GM12875 (cell line): ENCODE measurements at regions not wholly inside any gene's neighbourhood (a gene's known extent, or its start where the extent isn't known, plus 50 kb on each side); places are given as distances from the start of the nearest gene placed in this dataset.

ENCODE experiments used
- H3K4me3 ChIP-seq: one replicate; pipeline ENCODE4 v1.5.1; 2011; ENCODE audit warnings: low read depth, low read length, control low read depth
- TF ChIP-seq, protein P1 (sequence below): IDR thresholded peaks from 2 replicates; pipeline ENCODE4 v1.5.1; 2011; ENCODE audit warnings: low read depth, mild to moderate bottlenecking, control low read depth, inconsistent platforms, low read length, moderate library complexity, borderline replicate concordance; ENCODE audit not compliant: insufficient read depth

DNA sequence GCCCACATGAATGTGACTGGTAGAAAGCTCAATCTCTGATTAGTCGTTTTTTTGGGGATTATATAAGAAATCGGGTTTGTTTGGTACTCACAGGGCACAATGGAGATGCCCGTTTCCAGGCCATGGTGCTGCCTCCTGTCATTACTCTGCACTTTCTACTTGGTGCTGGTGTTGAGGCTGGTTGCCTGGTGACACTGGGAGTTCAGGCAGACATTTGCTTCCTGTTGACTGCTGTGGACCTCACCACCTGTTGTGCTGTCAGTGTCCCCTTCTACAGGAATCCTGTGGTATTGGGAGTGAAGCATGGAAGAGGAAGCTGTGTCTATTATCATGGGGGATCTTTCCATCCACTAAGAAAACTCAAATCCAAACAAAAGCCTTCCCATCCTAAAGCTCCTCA lies 227.2 kb upstream of the TBL1XR1 start:
- TF ChIP-seq, protein P1, sequence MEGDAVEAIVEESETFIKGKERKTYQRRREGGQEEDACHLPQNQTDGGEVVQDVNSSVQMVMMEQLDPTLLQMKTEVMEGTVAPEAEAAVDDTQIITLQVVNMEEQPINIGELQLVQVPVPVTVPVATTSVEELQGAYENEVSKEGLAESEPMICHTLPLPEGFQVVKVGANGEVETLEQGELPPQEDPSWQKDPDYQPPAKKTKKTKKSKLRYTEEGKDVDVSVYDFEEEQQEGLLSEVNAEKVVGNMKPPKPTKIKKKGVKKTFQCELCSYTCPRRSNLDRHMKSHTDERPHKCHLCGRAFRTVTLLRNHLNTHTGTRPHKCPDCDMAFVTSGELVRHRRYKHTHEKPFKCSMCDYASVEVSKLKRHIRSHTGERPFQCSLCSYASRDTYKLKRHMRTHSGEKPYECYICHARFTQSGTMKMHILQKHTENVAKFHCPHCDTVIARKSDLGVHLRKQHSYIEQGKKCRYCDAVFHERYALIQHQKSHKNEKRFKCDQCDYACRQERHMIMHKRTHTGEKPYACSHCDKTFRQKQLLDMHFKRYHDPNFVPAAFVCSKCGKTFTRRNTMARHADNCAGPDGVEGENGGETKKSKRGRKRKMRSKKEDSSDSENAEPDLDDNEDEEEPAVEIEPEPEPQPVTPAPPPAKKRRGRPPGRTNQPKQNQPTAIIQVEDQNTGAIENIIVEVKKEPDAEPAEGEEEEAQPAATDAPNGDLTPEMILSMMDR: no peak
- H3K4me3 ChIP-seq: no peak overlapping the region

DNA sequence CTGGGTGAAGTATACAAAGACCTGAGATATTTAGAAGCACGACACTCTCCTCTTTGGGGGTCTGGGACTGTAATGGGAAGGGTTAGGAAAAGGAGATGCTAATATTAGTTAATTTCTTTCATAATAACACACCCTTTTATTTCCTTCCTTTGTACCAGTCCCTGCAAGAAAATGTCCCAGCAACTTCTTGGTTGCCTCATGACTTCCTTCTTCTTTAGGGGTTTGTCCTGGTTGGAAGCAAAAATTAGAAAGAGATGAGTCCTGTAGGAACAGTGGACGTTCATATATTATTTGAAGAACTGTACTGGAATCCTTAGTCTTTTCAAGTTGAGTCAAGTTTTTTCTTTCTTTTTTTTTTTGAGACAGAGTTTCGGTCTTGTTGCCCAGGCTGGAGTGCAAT lies 227.8 kb upstream of the TBL1XR1 start:
- no peak overlapping the region for H3K4me3 ChIP-seq
- TF ChIP-seq, protein P1: no peak

DNA sequence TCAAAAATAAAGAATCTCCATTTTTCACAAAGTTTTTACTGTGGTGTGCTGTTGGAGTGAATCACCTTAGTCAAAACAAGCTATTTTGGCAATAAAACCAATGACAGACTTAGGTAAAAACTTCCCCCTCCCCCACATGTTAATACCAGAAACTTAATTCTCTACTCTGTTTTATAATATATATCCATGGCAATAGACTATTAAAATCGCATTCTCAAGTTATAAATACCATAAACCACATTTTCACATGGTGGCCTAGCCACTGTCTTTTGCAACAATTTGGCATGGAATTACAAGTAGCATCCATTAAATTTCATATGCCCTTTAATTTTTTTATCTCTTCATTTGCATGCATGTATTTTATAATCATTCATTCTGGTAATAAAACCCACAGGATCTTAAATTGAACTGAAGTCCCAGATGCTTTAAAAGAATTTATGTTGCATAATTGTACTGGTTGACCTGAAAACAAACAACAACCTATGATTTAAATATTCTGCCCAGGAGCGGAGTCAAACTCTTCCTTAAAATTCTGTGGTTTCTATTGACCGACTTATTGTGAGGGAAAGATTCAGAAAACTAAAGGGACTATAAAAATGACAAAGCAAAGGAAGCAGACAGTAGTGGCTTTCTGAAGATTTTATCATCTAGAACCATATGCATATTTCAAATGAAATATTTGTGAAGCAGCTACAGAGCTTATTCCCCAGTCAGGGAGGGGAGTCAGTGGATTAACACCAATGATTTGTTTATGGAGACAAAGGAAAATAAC lies 229.0 kb upstream of the TBL1XR1 start:
- TF ChIP-seq, protein P1: no peak
- no peak overlapping the region for H3K4me3 ChIP-seq

DNA sequence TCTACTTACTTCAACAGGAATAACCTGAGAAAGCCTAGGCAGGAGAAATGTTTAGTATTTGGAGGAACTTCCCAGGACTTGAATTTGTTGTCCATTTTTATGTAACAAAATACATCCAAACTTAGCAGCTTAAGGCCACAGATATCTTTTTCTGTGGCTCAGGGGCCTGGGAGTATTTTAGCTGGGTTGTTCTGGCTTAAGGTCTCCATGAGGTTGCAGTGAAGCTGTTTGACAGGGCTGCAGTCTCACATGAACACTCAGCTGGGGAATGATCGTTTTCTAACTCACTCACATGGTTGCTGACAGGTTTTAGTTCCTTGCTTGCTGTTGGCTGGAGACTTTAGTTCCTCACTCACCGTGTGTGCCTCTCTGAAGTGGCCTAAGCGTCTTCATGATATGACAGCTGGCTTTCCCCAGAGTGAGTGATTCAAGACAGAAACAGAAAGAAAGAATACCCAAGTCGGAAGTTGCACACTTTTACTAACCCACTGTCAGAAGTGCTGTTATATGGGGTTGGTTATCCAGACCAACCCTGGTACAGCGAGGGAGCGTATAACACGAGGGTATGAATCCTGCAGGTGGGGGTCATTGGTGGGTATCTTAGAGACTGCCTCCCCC lies 229.7 kb upstream of the TBL1XR1 start:
- no peak overlapping the region for H3K4me3 ChIP-seq
- TF ChIP-seq, protein P1: no peak

DNA sequence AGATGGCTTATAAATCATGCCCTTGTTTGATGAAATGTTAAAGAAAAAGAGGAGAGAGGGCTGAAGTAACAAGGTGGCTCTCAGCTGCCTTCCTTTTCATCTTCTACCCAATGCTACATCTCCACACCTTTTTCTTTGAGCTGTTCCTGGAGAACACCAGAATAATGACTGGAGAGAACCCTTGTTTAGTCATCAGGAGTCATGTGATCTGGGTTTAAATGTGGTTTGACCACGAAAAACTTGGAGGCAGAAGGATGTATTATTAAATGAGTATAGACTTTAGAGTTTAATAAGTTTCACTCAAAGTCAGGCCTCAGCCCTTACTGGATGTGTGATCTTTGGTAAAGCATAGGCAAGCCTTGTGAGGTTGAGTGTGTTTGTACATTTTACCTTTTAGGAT lies 230.3 kb upstream of the TBL1XR1 start:
- TF ChIP-seq, protein P1: no peak
- no peak overlapping the region for H3K4me3 ChIP-seq

DNA sequence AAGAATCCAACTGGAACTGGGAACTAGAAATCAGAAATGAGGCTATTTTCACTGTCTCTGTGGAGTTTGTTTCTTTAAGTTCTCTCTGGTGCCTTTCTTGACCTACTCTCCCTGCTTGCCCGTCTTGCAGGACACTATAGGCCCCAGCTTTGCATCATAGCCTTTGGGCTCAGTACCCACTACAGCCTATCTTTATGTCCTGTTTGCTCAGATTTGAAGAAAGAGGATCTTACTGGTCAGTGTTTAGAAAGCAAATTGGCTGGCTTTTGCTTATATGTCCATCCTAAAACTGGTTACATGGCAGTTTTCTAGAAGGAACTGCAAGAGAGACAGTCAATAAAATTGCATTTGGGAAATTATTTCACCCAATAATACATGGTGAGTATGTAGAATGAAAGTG lies 231.8 kb upstream of the TBL1XR1 start:
- H3K4me3 ChIP-seq: no peak overlapping the region
- TF ChIP-seq, protein P1: no peak

DNA sequence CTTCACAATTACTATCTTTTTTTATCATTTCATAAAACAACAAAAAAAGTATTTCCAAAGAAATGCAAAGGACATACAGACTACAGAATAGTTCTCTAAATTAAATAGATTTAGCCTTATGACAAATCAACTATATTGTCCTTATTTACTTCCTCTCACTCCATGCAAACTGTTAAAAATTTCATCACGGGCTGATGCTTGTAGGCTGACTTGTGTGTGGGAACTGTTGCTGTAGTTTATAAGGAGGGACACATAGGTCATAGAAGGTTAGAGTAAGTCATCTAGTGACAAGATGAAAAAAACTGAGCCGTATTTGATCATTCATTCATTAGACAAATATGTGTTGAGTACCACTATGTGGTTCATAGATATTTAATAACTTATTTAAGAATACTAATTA lies 232.5 kb upstream of the TBL1XR1 start:
- H3K4me3 ChIP-seq: no peak overlapping the region
- TF ChIP-seq, protein P1: no peak
